OCI-LY3 (cell line): ENCODE measurements at regions not wholly inside any gene's neighbourhood (a gene's known extent, or its start where the extent isn't known, plus 50 kb on each side); places are given as distances from the start of the nearest gene placed in this dataset.

Source experiments
- CTCF ChIP-seq: fragments of 200-600, 300-600 bp; sonication (generic); IDR thresholded peaks from 2 replicates; pipeline ENCODE4 v1.5.1; 2014; ENCODE audit warnings: antibody characterized with exemption, low read length, low read depth
- EZH2phosphoT487 ChIP-seq: fragments of 200-600 bp; shearing (Covaris generic); IDR thresholded peaks from 2 replicates; pipeline ENCODE4 v1.6.1; 2018; ENCODE audit warnings: antibody characterized with exemption, mixed run types, low read depth

GRCh38 chr13:74765955-74766354 is 631.8 kb upstream of the KLF12 start:
- TF ChIP-seq CTCF (peak; percentile 16; the same call in 1 of the 2 replicates), EZH2phosphoT487 (no peak)
